GM12865 (cell line): ENCODE measurements at regions not wholly inside any gene's neighbourhood (a gene's known extent, or its start where the extent isn't known, plus 50 kb on each side); places are given as distances from the start of the nearest gene placed in this dataset.

Source experiments
- DNase-seq: peaks from one replicate; pipeline ENCODE4 v3.0.0; 2010; ENCODE audit warnings: low read depth
- H3K4me3 ChIP-seq: 2 replicates; pipeline ENCODE4 v1.5.1; 2011; ENCODE audit warnings: mild to moderate bottlenecking, low read depth, low read length, control low read depth
- TF ChIP-seq, protein P1 (sequence below): IDR thresholded peaks from 2 replicates; pipeline ENCODE4 v1.5.1; 2011; ENCODE audit warnings: low read length, control low read depth, low read depth, inconsistent platforms; ENCODE audit not compliant: insufficient read depth; ENCODE audit errors: missing control alignments

DNA sequence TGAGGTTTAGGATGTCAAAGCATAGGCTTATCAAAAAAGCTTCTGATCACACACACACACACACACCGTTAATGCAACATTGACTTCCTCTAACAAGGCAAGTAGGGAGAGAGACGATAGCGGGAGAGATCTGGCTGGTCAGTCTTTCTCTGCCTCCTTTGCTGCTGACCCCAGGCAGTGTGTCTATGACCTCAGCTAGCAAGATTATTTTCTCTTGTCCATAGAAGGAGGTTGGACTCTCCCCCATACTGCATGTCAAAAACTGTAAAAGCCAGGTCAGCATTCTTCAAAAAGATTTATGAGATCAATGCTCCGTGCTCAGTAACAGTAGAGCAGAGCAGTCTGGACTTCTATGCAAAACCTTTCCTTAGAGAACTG lies 63.5 kb upstream of the PGM2 start:
- DNase-seq, result no peak
- TF ChIP-seq, protein P1, sequence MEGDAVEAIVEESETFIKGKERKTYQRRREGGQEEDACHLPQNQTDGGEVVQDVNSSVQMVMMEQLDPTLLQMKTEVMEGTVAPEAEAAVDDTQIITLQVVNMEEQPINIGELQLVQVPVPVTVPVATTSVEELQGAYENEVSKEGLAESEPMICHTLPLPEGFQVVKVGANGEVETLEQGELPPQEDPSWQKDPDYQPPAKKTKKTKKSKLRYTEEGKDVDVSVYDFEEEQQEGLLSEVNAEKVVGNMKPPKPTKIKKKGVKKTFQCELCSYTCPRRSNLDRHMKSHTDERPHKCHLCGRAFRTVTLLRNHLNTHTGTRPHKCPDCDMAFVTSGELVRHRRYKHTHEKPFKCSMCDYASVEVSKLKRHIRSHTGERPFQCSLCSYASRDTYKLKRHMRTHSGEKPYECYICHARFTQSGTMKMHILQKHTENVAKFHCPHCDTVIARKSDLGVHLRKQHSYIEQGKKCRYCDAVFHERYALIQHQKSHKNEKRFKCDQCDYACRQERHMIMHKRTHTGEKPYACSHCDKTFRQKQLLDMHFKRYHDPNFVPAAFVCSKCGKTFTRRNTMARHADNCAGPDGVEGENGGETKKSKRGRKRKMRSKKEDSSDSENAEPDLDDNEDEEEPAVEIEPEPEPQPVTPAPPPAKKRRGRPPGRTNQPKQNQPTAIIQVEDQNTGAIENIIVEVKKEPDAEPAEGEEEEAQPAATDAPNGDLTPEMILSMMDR, result no peak
- H3K4me3 ChIP-seq, result no peak overlapping the region

DNA sequence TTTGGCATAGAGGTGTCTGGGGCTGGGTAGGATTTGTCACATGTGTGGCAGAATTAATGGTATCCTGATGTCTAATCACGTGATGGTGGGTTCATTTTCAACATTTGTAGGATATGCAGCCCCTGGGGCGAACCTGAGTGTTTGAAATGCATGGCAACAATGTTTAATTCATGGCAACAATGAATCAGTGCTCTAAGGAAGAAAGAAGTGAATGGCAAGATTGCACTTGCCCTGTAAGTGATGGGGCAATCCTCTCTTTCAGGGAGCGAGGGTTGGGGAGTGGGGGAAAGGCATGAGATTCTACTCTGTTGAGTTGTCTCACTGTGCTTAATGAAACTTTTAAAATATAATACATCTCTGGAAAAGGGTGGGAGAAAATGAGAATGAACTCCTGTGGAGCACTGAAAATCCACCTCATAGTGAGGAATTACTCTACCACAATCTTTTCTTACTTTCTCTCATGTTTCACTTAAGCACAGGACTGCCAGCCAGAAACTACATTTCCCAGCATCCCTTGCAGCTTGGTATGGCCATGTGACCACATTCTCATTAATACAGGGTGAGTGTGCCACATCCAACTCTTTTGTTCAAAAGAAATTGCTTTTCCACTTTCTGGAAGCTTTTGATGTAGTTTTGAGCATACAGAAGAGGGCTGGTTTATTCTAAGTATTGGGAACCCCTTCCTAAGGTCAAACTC lies 64.0 kb upstream of the PGM2 start:
- DNase-seq, result peak; percentile 37
- H3K4me3 ChIP-seq, result no peak overlapping the region
- TF ChIP-seq, protein P1, result no peak

DNA sequence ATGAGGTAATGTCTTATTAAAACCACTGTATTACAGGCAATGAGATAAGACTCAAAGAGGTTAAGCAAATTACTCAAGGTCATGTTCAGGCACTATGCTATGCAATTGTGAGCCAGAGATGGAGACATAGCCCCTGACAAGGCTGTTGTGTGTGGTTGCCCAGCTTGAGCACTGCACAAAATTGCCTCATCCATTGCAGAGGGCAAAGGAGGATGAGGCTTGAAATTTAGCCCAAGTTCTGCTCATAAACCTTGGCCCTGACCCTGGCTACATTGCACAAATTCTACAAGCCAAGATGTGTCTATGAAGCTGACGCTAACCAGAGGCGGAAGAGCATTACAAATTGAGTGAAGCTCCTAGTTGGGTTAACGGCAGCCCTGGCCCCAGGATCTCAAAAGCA lies 65.6 kb upstream of the PGM2 start:
- TF ChIP-seq, protein P1, result no peak
- H3K4me3 ChIP-seq, result no peak overlapping the region
- DNase-seq, result no peak

DNA sequence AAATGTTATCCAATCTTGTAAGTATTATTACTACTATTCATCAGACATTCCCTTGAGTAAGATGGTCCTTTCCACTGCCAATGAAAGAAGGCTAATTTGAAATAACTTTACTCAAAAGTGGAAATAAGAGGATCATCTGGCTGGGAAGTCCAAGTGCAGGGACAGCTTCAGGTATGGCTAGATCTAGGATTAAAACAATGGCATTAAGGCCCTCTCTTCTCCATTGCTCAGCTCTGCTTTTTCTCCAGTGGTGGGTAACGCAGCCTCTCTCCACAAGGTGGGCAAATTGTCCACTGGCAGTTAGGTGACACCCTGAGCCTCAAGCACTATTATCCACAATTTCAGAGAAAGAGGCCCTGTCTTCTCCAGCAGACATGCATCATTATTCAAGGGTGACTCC lies 66.7 kb upstream of the PGM2 start:
- no peak overlapping the region for H3K4me3 ChIP-seq
- TF ChIP-seq, protein P1, result no peak
- no peak for DNase-seq

DNA sequence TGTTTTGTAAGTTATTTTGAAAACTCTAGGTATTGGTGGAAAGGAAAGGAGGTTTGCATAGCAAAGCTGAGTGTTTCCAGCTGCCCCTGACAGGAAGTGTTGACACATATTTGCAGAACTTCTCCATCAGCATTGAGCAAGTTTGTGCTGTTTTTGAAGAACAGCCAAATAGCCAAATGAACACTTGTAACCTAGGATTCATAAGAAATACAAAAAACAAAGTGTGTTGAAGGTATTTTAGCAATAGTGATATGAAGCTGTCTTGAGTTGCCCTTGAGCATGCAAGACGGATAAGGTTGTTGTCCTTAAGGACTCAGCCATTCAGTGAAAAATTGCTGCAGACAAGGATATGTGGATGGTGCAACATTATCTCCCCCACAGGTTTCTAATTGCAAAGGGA lies 68.3 kb upstream of the PGM2 start:
- TF ChIP-seq, protein P1, result no peak
- peak; percentile 18 for DNase-seq

DNA sequence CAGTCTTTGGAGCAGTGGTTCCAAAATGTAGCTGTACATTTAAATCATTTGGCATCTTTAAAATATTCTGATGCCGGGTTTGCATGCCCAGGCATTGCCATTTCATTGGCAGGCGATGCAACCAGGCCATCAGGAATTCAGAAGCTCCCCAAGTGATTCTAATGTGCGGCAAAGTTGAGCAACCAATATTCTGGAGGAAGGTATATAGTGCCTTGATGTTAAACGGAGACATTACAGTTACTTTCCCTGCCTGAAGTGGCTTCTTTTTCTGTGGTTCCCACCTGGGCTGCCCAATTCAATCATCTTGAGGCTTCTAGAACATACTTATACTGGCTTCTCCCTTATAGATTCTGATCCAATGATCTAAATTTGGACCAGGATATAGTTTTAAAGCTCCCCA lies 68.7 kb upstream of the PGM2 start:
- DNase-seq, result no peak
- no peak overlapping the region for H3K4me3 ChIP-seq
- TF ChIP-seq, protein P1, result no peak

More for the DNA sequence above, 68.3 kb upstream of the PGM2 start:
- H3K4me3 ChIP-seq, result no peak overlapping the region

DNA sequence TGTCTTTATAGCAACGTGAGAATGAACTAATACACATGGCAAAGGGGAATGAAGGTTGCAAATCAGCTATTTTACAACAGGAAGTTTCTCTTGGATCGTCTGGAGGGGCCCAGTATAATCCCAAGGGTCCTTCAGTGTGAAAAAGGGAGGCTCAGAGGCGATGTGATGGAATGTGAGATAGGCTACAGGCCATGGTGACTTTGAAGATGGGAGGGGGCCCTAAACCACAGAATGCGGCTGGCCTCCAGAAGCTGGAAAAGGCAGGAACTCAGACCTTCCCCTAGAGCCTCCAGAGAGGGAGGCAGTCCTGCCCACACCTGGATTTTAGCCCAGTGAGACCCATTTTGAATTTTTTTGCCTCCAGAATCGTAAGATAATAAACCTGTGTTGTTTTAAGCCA lies 69.4 kb upstream of the PGM2 start:
- TF ChIP-seq, protein P1, result no peak
- H3K4me3 ChIP-seq, result no peak overlapping the region
- no peak for DNase-seq
